ENCODE measurements at regions not wholly inside any gene's neighbourhood (a gene's known extent, or its start where the extent isn't known, plus 50 kb on each side); places are given as distances from the start of the nearest gene placed in this dataset.

- no peak for DNase-seq (ENCODE audit: low read depth)
- TF ChIP-seq CTCF (IDR thresholded peaks at IDR 0.05; ENCODE audit: low read depth, low read length, missing control alignments), result no peak
- H3K4me3 ChIP-seq (ENCODE audit: low read depth, low read length), result no peak overlapping the region
Measured at GRCh38 chr18:68504441-68505177, 210.3 kb downstream of the TMX3 start.

DNA sequence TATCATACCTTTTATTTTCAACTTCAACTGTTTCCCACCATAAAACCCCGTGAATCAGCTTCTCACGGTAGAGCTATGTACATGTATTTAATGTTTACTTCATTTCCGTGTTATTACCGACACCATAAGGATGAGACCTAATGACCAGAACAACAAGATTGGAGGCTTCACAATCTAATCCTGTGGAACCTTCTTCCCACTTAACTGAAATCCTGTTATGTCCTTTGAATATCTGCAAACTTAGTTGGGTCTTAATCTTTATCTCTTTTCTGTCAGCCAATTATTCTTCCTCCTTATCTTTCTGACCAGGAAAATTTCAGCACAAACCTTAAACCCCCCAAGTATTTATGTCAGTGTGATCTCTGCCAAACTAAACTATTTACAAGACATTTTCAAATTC is 214.4 kb downstream of the TMX3 start:
- H3K4me3 ChIP-seq (ENCODE audit: low read depth, low read length), result no peak overlapping the region
- TF ChIP-seq CTCF (IDR thresholded peaks at IDR 0.05; ENCODE audit: low read depth, low read length, missing control alignments), result no peak
- DNase-seq (ENCODE audit: low read depth), result no peak

DNA sequence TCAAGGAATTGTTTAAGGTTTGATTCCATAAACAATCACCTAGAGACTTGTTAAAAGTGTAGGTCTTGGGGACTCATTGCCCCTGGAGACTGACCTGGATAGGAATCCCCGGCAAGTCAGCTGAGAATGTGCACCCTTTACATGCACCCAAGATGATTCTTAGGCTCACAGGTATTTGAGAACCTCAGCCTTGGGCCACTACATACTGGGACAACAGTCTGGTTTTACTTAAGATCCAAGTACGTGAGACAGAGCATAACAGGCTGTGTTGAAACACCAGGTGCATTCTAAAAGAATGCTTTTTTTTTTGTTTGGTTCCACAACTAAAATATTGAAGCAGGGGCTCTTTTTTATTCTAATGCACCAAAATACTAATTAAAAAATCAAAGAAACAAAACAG is 215.8 kb downstream of the TMX3 start:
- TF ChIP-seq CTCF (IDR thresholded peaks at IDR 0.05; ENCODE audit: low read depth, low read length, missing control alignments), result no peak
- DNase-seq (ENCODE audit: low read depth), result no peak

GRCh38 chr18:68498636-68499035 is 216.3 kb downstream of the TMX3 start:
- no peak for TF ChIP-seq CTCF (IDR thresholded peaks at IDR 0.05; ENCODE audit: low read depth, low read length, missing control alignments)
- H3K4me3 ChIP-seq (ENCODE audit: low read depth, low read length), result no peak overlapping the region
- no peak for DNase-seq (ENCODE audit: low read depth)

More for the DNA sequence above, 215.8 kb downstream of the TMX3 start:
- H3K4me3 ChIP-seq (ENCODE audit: low read depth, low read length), result no peak overlapping the region

- no peak for TF ChIP-seq CTCF (IDR thresholded peaks at IDR 0.05; ENCODE audit: low read depth, low read length, missing control alignments)
- no peak for DNase-seq (ENCODE audit: low read depth)
- H3K4me3 ChIP-seq (ENCODE audit: low read depth, low read length), result no peak overlapping the region
Measured at GRCh38 chr18:68498185-68498584, 216.7 kb downstream of the TMX3 start.

DNA sequence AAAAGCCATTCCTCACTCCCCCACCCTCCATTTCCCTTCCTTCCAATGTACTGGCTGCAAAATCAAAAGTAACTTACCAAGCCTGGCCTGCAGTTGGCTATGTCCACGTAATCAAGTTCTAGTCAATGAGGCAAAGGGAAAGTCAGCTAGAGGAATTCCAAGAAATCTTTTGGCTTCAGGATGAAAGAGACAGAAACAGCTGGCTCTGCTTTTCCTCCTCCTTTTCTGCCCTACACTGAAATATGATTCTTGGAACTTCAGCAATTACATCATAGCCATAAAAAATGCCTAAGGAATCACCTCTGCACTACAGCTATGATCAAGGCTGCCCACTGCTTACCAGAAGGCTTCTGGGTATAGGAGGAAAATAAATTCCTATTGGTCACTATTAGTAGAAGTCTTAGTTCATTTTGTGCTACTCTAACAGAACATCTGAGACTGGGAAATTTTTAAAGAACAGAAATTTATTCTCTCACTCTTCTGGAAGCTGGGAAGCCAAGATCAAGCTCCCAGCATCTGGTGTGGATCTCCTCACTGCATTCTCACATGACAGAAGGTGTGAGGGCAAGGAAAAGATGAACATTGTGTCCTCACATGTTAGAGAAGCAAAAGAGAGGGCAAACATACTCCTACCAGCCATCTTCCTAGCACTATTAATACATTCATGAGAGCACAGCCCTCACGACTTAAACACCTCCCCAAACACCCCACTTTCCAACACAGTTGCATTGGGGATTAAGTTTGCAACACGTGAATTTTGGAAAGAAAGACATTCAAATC is 219.9 kb downstream of the TMX3 start:
- no peak overlapping the region for H3K4me3 ChIP-seq (ENCODE audit: low read depth, low read length)
- TF ChIP-seq CTCF (IDR thresholded peaks at IDR 0.05; ENCODE audit: low read depth, low read length, missing control alignments), result no peak
- DNase-seq (ENCODE audit: low read depth), result no peak
